ENCODE measurements at regions not wholly inside any gene's neighbourhood (a gene's known extent, or its start where the extent isn't known, plus 50 kb on each side); places are given as distances from the start of the nearest gene placed in this dataset.

GRCh38 chr9:88798476-88798875 lies 192.8 kb upstream of the S1PR3 start:
- no peak for TF ChIP-seq CTCF (IDR thresholded peaks at IDR 0.05)
- no peak for TF ChIP-seq EZH2 (IDR thresholded peaks at IDR 0.05; ENCODE audit: borderline replicate concordance, insufficient read depth, low read depth, low read length, poor library complexity, severe bottlenecking)

Data from B cell (primary cell).